ENCODE measurements at regions not wholly inside any gene's neighbourhood (a gene's known extent, or its start where the extent isn't known, plus 50 kb on each side); places are given as distances from the start of the nearest gene placed in this dataset.

- Histone ChIP-seq H3K4me1 (ENCODE audit: control insufficient read depth in 2 of 2, insufficient read depth in 2 of 2, low read length in 2 of 2) (no peaks in the 10 kb centered on the region), H3K27me3 (ENCODE audit: control insufficient read depth in 2 of 2, insufficient read depth in 2 of 2, low read length in 2 of 2) (no peaks in the 10 kb centered on the region), H3K9me3 (ENCODE audit: control insufficient read depth in 2 of 3, low read length in 3 of 3) (no peaks in the 10 kb centered on the region), H3K27ac (ENCODE audit: low read depth, low read length) (no peak overlapping the region), H3K36me3 (ENCODE audit: control insufficient read depth in 2 of 3, insufficient read depth in 3 of 3, low read length in 3 of 3) (no peaks in the 10 kb centered on the region), H3K4me3 (ENCODE audit: low read length) (no peak overlapping the region)
- intact Hi-C loops (cut with micrococcal nuclease): no loop called here
- no peak for DNase-seq
- H3K36me3 Mint-ChIP-seq: no peaks in the 10 kb centered on the region
- CTCF ChIA-PET: no interaction called here
- H3K4me1 Mint-ChIP-seq: peaks cover 0 to 1% (median 0%) of the 10 kb centered on the region in 7 donors
- H3K9me3 Mint-ChIP-seq: peaks cover 0 to 13% (median 0%) of the 10 kb centered on the region in 11 donors
- H3K27ac Mint-ChIP-seq: no peak overlapping the region
- POLR2A ChIA-PET: no interaction called here
- no peak for ATAC-seq
- H3K4me3 Mint-ChIP-seq: no peak overlapping the region
- no peaks in the 10 kb centered on the region for H3K27me3 Mint-ChIP-seq
These were observed 176.8 kb upstream of the COL3A1 start for GRCh38 chr2:188797371-188797770.

DNA sequence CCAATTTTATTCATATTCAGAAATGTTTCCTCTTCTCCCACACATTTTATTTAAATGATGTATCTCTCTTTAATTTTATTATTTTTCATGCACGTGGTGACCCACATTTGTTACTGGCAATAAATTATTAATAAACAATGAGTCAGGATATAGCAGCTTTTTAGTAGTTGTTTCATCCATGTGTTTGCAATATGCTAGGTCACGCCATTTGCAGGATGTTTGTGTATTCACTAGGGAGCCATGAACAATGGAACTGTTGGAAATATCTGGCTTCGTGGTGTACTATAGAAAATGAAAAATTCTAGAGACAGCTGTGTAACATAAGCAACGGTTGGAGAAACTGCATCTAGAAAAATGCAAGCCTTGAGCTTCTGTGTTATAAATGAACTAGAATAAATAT, 176.0 kb upstream of the COL3A1 start:
- no peak for DNase-seq
- CTCF ChIA-PET: no interaction called here
- no peak for ATAC-seq
- Histone ChIP-seq H3K36me3 (ENCODE audit: control insufficient read depth in 2 of 3, insufficient read depth in 3 of 3, low read length in 3 of 3) (no peaks in the 10 kb centered on the region), H3K9me3 (ENCODE audit: control insufficient read depth in 2 of 3, low read length in 3 of 3) (no peaks in the 10 kb centered on the region), H3K4me3 (ENCODE audit: low read length) (no peak overlapping the region), H3K4me1 (ENCODE audit: control insufficient read depth in 2 of 2, insufficient read depth in 2 of 2, low read length in 2 of 2) (no peaks in the 10 kb centered on the region), H3K27me3 (ENCODE audit: control insufficient read depth in 2 of 2, insufficient read depth in 2 of 2, low read length in 2 of 2) (no peaks in the 10 kb centered on the region), H3K27ac (ENCODE audit: low read depth, low read length) (no peak overlapping the region)
- intact Hi-C loops (cut with micrococcal nuclease): no loop called here
- no peaks in the 10 kb centered on the region for H3K27me3 Mint-ChIP-seq
- no peak overlapping the region for H3K27ac Mint-ChIP-seq
- H3K9me3 Mint-ChIP-seq: peaks cover 0 to 13% (median 0%) of the 10 kb centered on the region in 11 donors
- H3K4me1 Mint-ChIP-seq: peaks cover 0 to 1% (median 0%) of the 10 kb centered on the region in 7 donors
- H3K36me3 Mint-ChIP-seq: no peaks in the 10 kb centered on the region
- POLR2A ChIA-PET: no interaction called here
- H3K4me3 Mint-ChIP-seq: no peak overlapping the region

DNA sequence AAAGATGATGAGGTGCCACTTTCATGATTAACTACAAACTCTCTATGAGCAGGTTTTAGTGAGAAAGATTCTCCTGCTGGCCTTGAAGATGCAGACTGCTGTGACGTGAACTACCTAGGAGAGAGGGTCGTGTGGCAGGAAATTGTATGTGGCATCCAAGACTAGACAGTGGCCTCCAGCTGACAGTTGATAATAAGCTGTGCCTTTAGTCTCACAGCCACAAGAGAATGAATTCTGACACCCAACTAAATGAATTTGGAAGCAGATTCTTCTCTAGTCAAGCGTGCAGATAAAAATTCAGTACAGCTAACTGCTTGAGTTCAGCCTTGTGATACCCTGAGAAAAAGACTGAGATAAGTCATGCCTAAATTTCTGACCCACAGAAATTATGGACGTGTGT, 169.0 kb upstream of the COL3A1 start:
- H3K4me1 ChIP-seq (ENCODE audit: control insufficient read depth in 2 of 2, insufficient read depth in 2 of 2, low read length in 2 of 2): no peaks in the 10 kb centered on the region
- no peaks in the 10 kb centered on the region for H3K27me3 ChIP-seq (ENCODE audit: control insufficient read depth in 2 of 2, insufficient read depth in 2 of 2, low read length in 2 of 2)
- Mint-ChIP-seq H3K4me1 (peaks cover 0 to 1% (median 0%) of the 10 kb centered on the region in 7 donors), H3K27me3 (no peaks in the 10 kb centered on the region), H3K9me3 (peaks cover 0 to 12% (median 2%) of the 10 kb centered on the region in 11 donors), H3K27ac (no peak overlapping the region), H3K4me3 (no peak overlapping the region), H3K36me3 (no peaks in the 10 kb centered on the region)
- no peak for ATAC-seq
- H3K4me3 ChIP-seq (ENCODE audit: low read length): no peak overlapping the region
- intact Hi-C loops (cut with micrococcal nuclease): no loop called here
- H3K27ac ChIP-seq (ENCODE audit: low read depth, low read length): no peak overlapping the region
- CTCF ChIA-PET: no interaction called here
- no peak for DNase-seq
- H3K36me3 ChIP-seq (ENCODE audit: control insufficient read depth in 2 of 3, insufficient read depth in 3 of 3, low read length in 3 of 3): no peaks in the 10 kb centered on the region
- H3K9me3 ChIP-seq (ENCODE audit: control insufficient read depth in 2 of 3, low read length in 3 of 3): no peaks in the 10 kb centered on the region
- POLR2A ChIA-PET: no interaction called here

GRCh38 chr2:188808947-188809355, 165.2 kb upstream of the COL3A1 start:
- H3K9me3 Mint-ChIP-seq: peaks cover 0 to 5% (median 0%) of the 10 kb centered on the region in 11 donors
- no peaks in the 10 kb centered on the region for H3K36me3 ChIP-seq (ENCODE audit: control insufficient read depth in 2 of 3, insufficient read depth in 3 of 3, low read length in 3 of 3)
- ChIA-PET CTCF (no interaction called here), POLR2A (no interaction called here)
- no peaks in the 10 kb centered on the region for H3K4me1 Mint-ChIP-seq
- H3K27me3 Mint-ChIP-seq: no peaks in the 10 kb centered on the region
- no peaks in the 10 kb centered on the region for H3K36me3 Mint-ChIP-seq
- no peaks in the 10 kb centered on the region for H3K4me1 ChIP-seq (ENCODE audit: control insufficient read depth in 2 of 2, insufficient read depth in 2 of 2, low read length in 2 of 2)
- no peak overlapping the region for H3K27ac Mint-ChIP-seq
- no peak overlapping the region for H3K27ac ChIP-seq (ENCODE audit: low read depth, low read length)
- H3K4me3 ChIP-seq (ENCODE audit: low read length): no peak overlapping the region
- DNase-seq: no peak
- H3K27me3 ChIP-seq (ENCODE audit: control insufficient read depth in 2 of 2, insufficient read depth in 2 of 2, low read length in 2 of 2): no peaks in the 10 kb centered on the region
- ATAC-seq: no peak
- H3K4me3 Mint-ChIP-seq: no peak overlapping the region
- intact Hi-C loops (cut with micrococcal nuclease): no loop called here
- no peaks in the 10 kb centered on the region for H3K9me3 ChIP-seq (ENCODE audit: control insufficient read depth in 2 of 3, low read length in 3 of 3)

GRCh38 chr2:188810586-188810985, 163.6 kb upstream of the COL3A1 start:
- ChIA-PET POLR2A (no interaction called here), CTCF (no interaction called here)
- H3K27me3 Mint-ChIP-seq: no peaks in the 10 kb centered on the region
- H3K4me1 ChIP-seq (ENCODE audit: control insufficient read depth in 2 of 2, insufficient read depth in 2 of 2, low read length in 2 of 2): no peaks in the 10 kb centered on the region
- H3K9me3 ChIP-seq (ENCODE audit: control insufficient read depth in 2 of 3, low read length in 3 of 3): no peaks in the 10 kb centered on the region
- no peak overlapping the region for H3K27ac Mint-ChIP-seq
- ATAC-seq (no peak), DNase-seq (no peak)
- no peaks in the 10 kb centered on the region for H3K27me3 ChIP-seq (ENCODE audit: control insufficient read depth in 2 of 2, insufficient read depth in 2 of 2, low read length in 2 of 2)
- no peak overlapping the region for H3K27ac ChIP-seq (ENCODE audit: low read depth, low read length)
- no peak overlapping the region for H3K4me3 Mint-ChIP-seq
- intact Hi-C loops (cut with micrococcal nuclease): no loop called here
- no peaks in the 10 kb centered on the region for H3K36me3 Mint-ChIP-seq
- H3K9me3 Mint-ChIP-seq: peaks cover 0 to 5% (median 0%) of the 10 kb centered on the region in 11 donors
- no peaks in the 10 kb centered on the region for H3K4me1 Mint-ChIP-seq
- H3K4me3 ChIP-seq (ENCODE audit: low read length): no peak overlapping the region
- no peaks in the 10 kb centered on the region for H3K36me3 ChIP-seq (ENCODE audit: control insufficient read depth in 2 of 3, insufficient read depth in 3 of 3, low read length in 3 of 3)

- no peaks in the 10 kb centered on the region for H3K36me3 Mint-ChIP-seq
- no peak overlapping the region for H3K27ac Mint-ChIP-seq
- DNase-seq (no peak), ATAC-seq (no peak)
- Histone ChIP-seq H3K27ac (ENCODE audit: low read depth, low read length) (no peak overlapping the region), H3K9me3 (ENCODE audit: control insufficient read depth in 2 of 3, low read length in 3 of 3) (no peaks in the 10 kb centered on the region), H3K36me3 (ENCODE audit: control insufficient read depth in 2 of 3, insufficient read depth in 3 of 3, low read length in 3 of 3) (no peaks in the 10 kb centered on the region), H3K4me1 (ENCODE audit: control insufficient read depth in 2 of 2, insufficient read depth in 2 of 2, low read length in 2 of 2) (no peaks in the 10 kb centered on the region), H3K4me3 (ENCODE audit: low read length) (no peak overlapping the region), H3K27me3 (ENCODE audit: control insufficient read depth in 2 of 2, insufficient read depth in 2 of 2, low read length in 2 of 2) (no peaks in the 10 kb centered on the region)
- POLR2A ChIA-PET: no interaction called here
- H3K27me3 Mint-ChIP-seq: no peaks in the 10 kb centered on the region
- no peaks in the 10 kb centered on the region for H3K4me1 Mint-ChIP-seq
- peaks cover 0 to 3% (median 0%) of the 10 kb centered on the region in 11 donors for H3K9me3 Mint-ChIP-seq
- intact Hi-C loops (cut with micrococcal nuclease): no loop called here
- no peak overlapping the region for H3K4me3 Mint-ChIP-seq
- CTCF ChIA-PET: no interaction called here
These were observed 162.7 kb upstream of the COL3A1 start for GRCh38 chr2:188811522-188811921.

- Mint-ChIP-seq H3K4me3 (no peak overlapping the region), H3K36me3 (no peaks in the 10 kb centered on the region), H3K27ac (no peak overlapping the region), H3K27me3 (no peaks in the 10 kb centered on the region), H3K9me3 (peaks cover 0 to 3% (median 0%) of the 10 kb centered on the region in 11 donors), H3K4me1 (no peaks in the 10 kb centered on the region)
- intact Hi-C loops (cut with micrococcal nuclease): no loop called here
- POLR2A ChIA-PET: no interaction called here
- no peak for DNase-seq
- H3K4me1 ChIP-seq (ENCODE audit: control insufficient read depth in 2 of 2, insufficient read depth in 2 of 2, low read length in 2 of 2): no peaks in the 10 kb centered on the region
- CTCF ChIA-PET: no interaction called here
- no peak overlapping the region for H3K27ac ChIP-seq (ENCODE audit: low read depth, low read length)
- ATAC-seq: no peak
- H3K4me3 ChIP-seq (ENCODE audit: low read length): no peak overlapping the region
- no peaks in the 10 kb centered on the region for H3K36me3 ChIP-seq (ENCODE audit: control insufficient read depth in 2 of 3, insufficient read depth in 3 of 3, low read length in 3 of 3)
- no peaks in the 10 kb centered on the region for H3K9me3 ChIP-seq (ENCODE audit: control insufficient read depth in 2 of 3, low read length in 3 of 3)
- H3K27me3 ChIP-seq (ENCODE audit: control insufficient read depth in 2 of 2, insufficient read depth in 2 of 2, low read length in 2 of 2): no peaks in the 10 kb centered on the region
These were observed 160.9 kb upstream of the COL3A1 start for GRCh38 chr2:188813315-188813714.

Data from naive thymus-derived CD4-positive, alpha-beta T cell (primary cell).